ENCODE measurements at regions not wholly inside any gene's neighbourhood (a gene's known extent, or its start where the extent isn't known, plus 50 kb on each side); places are given as distances from the start of the nearest gene placed in this dataset.

DNA sequence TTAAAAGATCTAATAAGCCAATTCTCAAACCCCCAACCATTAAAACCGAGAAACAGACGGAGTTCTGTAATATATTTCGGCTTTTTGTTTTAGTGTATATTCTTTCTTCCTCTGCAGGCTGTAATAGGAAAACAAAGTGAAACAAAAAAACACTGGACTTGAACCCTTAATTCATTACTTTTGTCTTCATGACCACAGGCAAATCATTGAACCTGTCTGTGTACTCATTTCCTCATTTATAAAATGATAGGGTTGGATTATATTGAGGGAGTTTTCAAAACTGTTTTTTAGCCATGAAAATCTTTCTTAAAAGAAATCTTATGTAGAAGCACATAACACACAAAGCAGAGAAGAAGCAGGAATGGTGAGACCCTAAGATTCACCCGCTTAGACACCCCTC, 278.8 kb downstream of the CD83 start:
- TF ChIP-seq, protein P1, sequence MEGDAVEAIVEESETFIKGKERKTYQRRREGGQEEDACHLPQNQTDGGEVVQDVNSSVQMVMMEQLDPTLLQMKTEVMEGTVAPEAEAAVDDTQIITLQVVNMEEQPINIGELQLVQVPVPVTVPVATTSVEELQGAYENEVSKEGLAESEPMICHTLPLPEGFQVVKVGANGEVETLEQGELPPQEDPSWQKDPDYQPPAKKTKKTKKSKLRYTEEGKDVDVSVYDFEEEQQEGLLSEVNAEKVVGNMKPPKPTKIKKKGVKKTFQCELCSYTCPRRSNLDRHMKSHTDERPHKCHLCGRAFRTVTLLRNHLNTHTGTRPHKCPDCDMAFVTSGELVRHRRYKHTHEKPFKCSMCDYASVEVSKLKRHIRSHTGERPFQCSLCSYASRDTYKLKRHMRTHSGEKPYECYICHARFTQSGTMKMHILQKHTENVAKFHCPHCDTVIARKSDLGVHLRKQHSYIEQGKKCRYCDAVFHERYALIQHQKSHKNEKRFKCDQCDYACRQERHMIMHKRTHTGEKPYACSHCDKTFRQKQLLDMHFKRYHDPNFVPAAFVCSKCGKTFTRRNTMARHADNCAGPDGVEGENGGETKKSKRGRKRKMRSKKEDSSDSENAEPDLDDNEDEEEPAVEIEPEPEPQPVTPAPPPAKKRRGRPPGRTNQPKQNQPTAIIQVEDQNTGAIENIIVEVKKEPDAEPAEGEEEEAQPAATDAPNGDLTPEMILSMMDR (IDR thresholded peaks at IDR 0.05; ENCODE audit: unreplicated experiment), result no peak
- H3K27me3 Mint-ChIP-seq, result no peaks in the 10 kb centered on the region
- peaks cover 10% of the 10 kb centered on the region for H3K36me3 Mint-ChIP-seq (ENCODE audit: insufficient read depth)
- H3K27ac Mint-ChIP-seq, result no peak overlapping the region
- no peak overlapping the region for H3K4me3 Mint-ChIP-seq (ENCODE audit: low read depth)
- no peak for DNase-seq (ENCODE audit: low spot score, unreplicated experiment)
- peaks cover 11% of the 10 kb centered on the region for H3K9me3 Mint-ChIP-seq (ENCODE audit: low read depth)
- H3K4me1 Mint-ChIP-seq (ENCODE audit: low read depth), result peaks cover 7% of the 10 kb centered on the region

DNA sequence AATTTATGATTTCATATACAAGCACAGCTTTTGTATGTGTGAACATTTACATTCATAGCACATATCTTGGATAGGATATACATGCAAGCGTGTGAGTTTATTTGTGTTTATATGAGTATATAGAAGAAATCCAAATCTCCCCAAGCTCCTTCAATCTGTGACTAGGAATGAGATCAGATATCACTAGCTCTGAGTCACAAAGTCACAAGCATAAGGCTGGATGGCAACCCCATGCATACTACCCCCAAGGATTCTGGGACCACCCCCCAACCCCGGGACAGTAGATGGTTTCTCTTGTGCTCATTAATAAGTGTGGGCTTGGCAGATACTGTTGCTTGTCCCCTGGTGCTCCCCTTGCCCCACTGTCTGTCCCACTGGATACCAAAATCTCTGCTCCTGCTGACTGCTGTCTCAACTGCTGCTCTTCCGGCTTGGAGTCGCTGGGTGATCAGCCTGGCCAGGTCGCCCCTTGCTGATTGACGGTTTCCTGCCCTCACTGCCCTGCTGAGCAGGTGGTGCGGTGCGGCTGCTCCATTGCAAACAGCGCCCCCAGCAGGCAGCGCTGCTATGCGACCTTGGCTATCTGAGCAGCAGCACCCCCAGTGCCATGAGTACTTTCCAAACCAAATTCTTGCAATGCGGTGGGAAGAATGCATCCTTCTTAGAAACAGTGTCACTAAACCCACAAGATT, 279.4 kb downstream of the CD83 start:
- no peak for DNase-seq (ENCODE audit: low spot score, unreplicated experiment)
- peaks cover 7% of the 10 kb centered on the region for H3K4me1 Mint-ChIP-seq (ENCODE audit: low read depth)
- H3K36me3 Mint-ChIP-seq (ENCODE audit: insufficient read depth), result peaks cover 9% of the 10 kb centered on the region
- peaks cover 11% of the 10 kb centered on the region for H3K9me3 Mint-ChIP-seq (ENCODE audit: low read depth)
- TF ChIP-seq, protein P1 (IDR thresholded peaks at IDR 0.05; ENCODE audit: unreplicated experiment), result peak; percentile 52
- H3K27me3 Mint-ChIP-seq, result no peaks in the 10 kb centered on the region
- no peak overlapping the region for H3K4me3 Mint-ChIP-seq (ENCODE audit: low read depth)
- H3K27ac Mint-ChIP-seq, result peak overlapping the region; percentile 63

DNA sequence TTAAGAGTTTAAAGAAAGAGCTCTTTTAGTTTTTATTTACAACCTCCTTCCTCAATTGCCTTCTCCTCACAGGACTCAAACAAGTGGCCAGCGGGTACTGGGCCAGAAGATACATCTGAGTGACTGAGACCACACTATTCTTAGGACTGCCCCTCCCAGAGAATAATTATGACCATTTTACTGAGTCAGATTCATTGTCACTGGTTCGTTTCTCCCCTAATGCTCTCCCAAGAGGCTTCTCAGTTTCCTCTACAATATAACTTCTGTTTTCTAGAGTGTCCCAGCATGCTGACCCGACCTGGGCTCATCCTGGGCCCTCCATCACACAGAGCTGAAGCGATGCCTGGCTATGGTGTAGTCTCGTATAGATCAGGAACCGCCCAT, 279.9 kb downstream of the CD83 start:
- Mint-ChIP-seq H3K36me3 (ENCODE audit: insufficient read depth) (peaks cover 9% of the 10 kb centered on the region), H3K9me3 (ENCODE audit: low read depth) (peaks cover 11% of the 10 kb centered on the region), H3K4me3 (ENCODE audit: low read depth) (no peak overlapping the region), H3K27ac (peak overlapping the region; percentile 63), H3K27me3 (no peaks in the 10 kb centered on the region), H3K4me1 (ENCODE audit: low read depth) (peaks cover 7% of the 10 kb centered on the region)
- DNase-seq (ENCODE audit: low spot score, unreplicated experiment), result no peak
- TF ChIP-seq, protein P1 (IDR thresholded peaks at IDR 0.05; ENCODE audit: unreplicated experiment), result no peak

DNA sequence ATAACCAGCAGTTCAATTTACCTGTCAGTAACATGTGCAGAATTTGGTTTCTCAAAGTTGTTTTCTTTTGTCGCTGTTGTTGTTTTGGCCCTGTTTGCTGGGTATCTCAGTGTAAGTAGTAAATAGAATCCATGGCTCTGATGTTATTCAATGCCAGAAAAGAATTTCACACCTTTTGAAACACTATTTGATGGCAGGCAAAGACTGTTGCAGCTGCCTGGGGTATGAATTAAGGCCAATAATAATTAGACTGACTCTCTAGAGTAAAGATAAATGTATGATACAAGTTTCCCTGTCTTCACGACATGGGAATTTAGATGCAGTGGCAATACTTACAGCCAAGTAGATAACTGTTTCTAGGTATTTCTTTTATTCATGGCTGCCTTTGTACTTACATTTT, 281.4 kb downstream of the CD83 start:
- no peak overlapping the region for H3K27ac Mint-ChIP-seq
- TF ChIP-seq, protein P1 (IDR thresholded peaks at IDR 0.05; ENCODE audit: unreplicated experiment), result no peak
- H3K4me1 Mint-ChIP-seq (ENCODE audit: low read depth), result peaks cover 5% of the 10 kb centered on the region
- no peak overlapping the region for H3K4me3 Mint-ChIP-seq (ENCODE audit: low read depth)
- H3K9me3 Mint-ChIP-seq (ENCODE audit: low read depth), result peaks cover 11% of the 10 kb centered on the region
- DNase-seq (ENCODE audit: low spot score, unreplicated experiment), result no peak
- no peaks in the 10 kb centered on the region for H3K27me3 Mint-ChIP-seq
- peaks cover 10% of the 10 kb centered on the region for H3K36me3 Mint-ChIP-seq (ENCODE audit: insufficient read depth)

DNA sequence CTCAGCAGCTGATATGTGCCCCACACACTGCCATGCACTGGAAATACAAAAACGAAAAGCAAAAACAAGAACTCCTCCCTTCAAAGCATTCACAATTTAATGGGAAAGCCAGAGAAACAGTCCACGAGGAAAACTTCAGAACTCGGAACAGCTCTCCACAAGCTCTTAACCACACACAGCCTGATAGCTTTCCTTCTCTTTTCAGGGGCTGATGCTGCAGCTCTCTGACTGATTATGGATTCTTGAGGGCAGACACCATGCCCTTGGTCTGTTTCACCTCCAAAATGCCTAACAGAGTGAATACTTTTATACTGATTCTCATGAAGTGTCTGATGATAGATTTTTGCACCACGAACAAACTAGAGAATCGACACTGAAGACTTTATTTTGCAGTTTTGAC, 282.1 kb downstream of the CD83 start:
- no peak overlapping the region for H3K4me3 Mint-ChIP-seq (ENCODE audit: low read depth)
- DNase-seq (ENCODE audit: low spot score, unreplicated experiment), result no peak
- H3K27me3 Mint-ChIP-seq, result no peaks in the 10 kb centered on the region
- H3K27ac Mint-ChIP-seq, result no peak overlapping the region
- peaks cover 5% of the 10 kb centered on the region for H3K4me1 Mint-ChIP-seq (ENCODE audit: low read depth)
- H3K36me3 Mint-ChIP-seq (ENCODE audit: insufficient read depth), result peaks cover 11% of the 10 kb centered on the region
- TF ChIP-seq, protein P1 (IDR thresholded peaks at IDR 0.05; ENCODE audit: unreplicated experiment), result no peak
- peaks cover 11% of the 10 kb centered on the region for H3K9me3 Mint-ChIP-seq (ENCODE audit: low read depth)

All from progenitor cell of endocrine pancreas (in vitro differentiated cells).